SK-N-MC (cell line): ENCODE measurements at regions not wholly inside any gene's neighbourhood (a gene's known extent, or its start where the extent isn't known, plus 50 kb on each side); places are given as distances from the start of the nearest gene placed in this dataset.

Source experiments
- DNase-seq: peaks from one replicate; pipeline ENCODE4 v3.0.0-alpha.2; 2011; ENCODE audit warnings: low read depth, low spot score
- H3K27ac ChIP-seq: fragments of 200-600 bp; sonication (generic); 2 replicates; pipeline ENCODE4 v1.5.1; 2016; ENCODE audit warnings: mixed run types
- H3K36me3 ChIP-seq: fragments of 200-600 bp; sonication (generic); 2 replicates; pipeline ENCODE4 v1.6.1; 2017; ENCODE audit warnings: antibody characterized with exemption, low read length, mixed read lengths; ENCODE audit not compliant: insufficient read depth
- H3K4me3 ChIP-seq: fragments of 200-600 bp; sonication (generic); 2 replicates; pipeline ENCODE4 v1.5.1; 2016
- H3K9ac ChIP-seq: fragments of 200-600 bp; sonication (generic); 2 replicates; pipeline ENCODE4 v1.8.0; 2017; ENCODE audit warnings: mixed run types, mixed read lengths; ENCODE audit not compliant: insufficient read length
- H3K9me3 ChIP-seq: fragments of 200-600 bp; sonication (generic); 2 replicates; pipeline ENCODE4 v1.6.1; 2017; ENCODE audit warnings: low read depth, mild to moderate bottlenecking, antibody characterized with exemption, low read length, moderate library complexity, mixed read lengths
- EZH2 ChIP-seq: fragments of 200-600 bp; sonication (generic); IDR thresholded peaks from one replicate; pipeline ENCODE4 v1.6.1; 2017; ENCODE audit warnings: antibody characterized with exemption
- FOXP2 ChIP-seq: optimal IDR thresholded peaks from 2 replicates; pipeline ENCODE3; 2011; ENCODE audit warnings: mild to moderate bottlenecking, moderate library complexity; ENCODE audit not compliant: insufficient read depth; ENCODE audit errors: extremely low read length, control extremely low read depth
- POLR2AphosphoS5 ChIP-seq: IDR thresholded peaks from 2 replicates; pipeline ENCODE4 v1.6.1; 2012; ENCODE audit warnings: mild to moderate bottlenecking, low read depth, low read length, borderline replicate concordance

DNA sequence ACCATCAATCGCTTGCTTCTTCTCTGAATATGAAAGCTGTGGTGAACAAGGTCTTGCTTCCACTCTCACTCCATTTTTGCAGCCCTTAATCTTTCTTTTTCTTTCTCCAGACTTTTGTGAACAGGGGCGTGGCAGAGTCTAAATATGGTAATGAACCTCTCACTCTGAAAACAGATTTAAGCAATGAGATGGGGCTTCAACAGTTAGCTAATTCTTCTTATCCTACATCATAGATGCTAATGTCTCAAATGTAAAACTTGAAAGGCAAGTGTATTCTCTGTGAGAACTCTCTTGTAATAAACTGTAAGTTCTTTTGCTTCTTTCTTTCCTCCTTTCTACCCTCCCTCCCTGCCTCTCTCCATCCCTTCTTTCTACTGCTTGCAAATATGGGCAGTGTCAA is 106.5 kb upstream of the ANK2 start:
- H3K4me3 ChIP-seq = no peak overlapping the region
- no peak for TF ChIP-seq EZH2
- TF ChIP-seq FOXP2 = no peak
- no peak for TF ChIP-seq POLR2AphosphoS5
- no peak for DNase-seq
- no peaks in the 10 kb centered on the region for H3K9me3 ChIP-seq
- no peak overlapping the region for H3K27ac ChIP-seq
- H3K9ac ChIP-seq = no peak overlapping the region
- no peaks in the 10 kb centered on the region for H3K36me3 ChIP-seq

DNA sequence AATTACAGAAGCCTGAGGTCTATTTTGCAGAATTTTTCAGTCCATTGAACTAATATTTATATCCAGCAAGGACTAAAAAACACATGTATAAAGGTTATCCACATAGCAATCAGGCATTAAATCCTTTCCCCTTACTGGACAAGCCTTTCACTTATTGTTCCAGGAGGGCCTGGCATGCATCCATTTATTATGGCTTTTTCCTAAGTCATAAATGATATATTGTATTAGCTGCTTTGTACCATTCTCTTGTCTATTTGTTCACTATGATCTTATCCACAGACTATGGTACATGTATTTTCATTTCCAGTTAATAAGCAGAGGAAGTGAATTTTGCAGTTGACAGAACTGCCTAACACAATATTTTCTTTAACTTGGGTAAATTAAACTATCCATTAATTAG is 105.4 kb upstream of the ANK2 start:
- TF ChIP-seq POLR2AphosphoS5 (no peak), FOXP2 (no peak), EZH2 (no peak)
- no peaks in the 10 kb centered on the region for H3K36me3 ChIP-seq
- no peaks in the 10 kb centered on the region for H3K9me3 ChIP-seq
- no peak overlapping the region for H3K9ac ChIP-seq
- DNase-seq = no peak
- no peak overlapping the region for H3K27ac ChIP-seq
- H3K4me3 ChIP-seq = no peak overlapping the region

DNA sequence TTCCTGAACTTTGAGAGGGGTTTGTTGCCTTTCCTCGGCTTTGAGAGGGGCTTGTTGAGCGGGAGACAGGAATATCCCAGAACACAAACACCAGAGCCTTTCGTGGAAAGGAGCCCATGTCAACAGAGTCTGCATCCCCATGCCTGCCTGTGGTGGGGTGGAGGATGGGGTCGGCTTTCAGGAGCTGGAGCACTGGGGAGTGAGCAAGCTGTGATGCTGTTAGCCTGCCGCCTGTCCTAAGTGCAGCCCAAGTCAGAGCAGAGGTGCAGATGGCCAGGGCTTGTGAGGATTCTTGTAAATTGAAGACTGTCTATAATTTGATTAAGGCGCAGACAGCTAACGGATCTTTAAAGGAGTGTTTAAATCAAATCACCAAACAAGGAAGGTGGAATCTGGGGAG is 103.3 kb upstream of the ANK2 start:
- Histone ChIP-seq H3K4me3 (no peak overlapping the region), H3K9ac (no peak overlapping the region), H3K27ac (no peak overlapping the region), H3K36me3 (no peaks in the 10 kb centered on the region), H3K9me3 (no peaks in the 10 kb centered on the region)
- no peak for DNase-seq
- TF ChIP-seq FOXP2 (no peak), POLR2AphosphoS5 (no peak), EZH2 (no peak)

DNA sequence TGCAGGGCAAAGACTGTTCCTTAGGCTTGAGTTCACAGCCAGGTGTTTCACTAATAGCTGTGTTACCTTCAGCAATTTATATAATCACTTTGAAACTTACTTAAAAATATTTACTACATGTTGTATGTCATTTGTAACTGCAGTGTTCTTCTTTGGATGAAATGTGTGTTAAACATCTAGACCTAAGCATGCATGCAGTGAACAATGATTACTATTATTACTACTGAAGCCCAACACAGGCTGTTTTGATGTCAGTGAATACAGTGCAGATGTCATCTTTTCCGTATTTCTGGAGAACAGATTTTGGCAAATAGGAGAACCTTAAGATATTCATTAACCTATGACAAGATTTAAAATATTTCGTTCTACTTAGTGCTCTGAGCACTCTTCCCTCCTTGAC is 101.8 kb upstream of the ANK2 start:
- no peak for DNase-seq
- Histone ChIP-seq H3K27ac (no peak overlapping the region), H3K36me3 (no peaks in the 10 kb centered on the region), H3K9me3 (no peaks in the 10 kb centered on the region), H3K4me3 (no peak overlapping the region), H3K9ac (no peak overlapping the region)
- TF ChIP-seq FOXP2 = no peak
- TF ChIP-seq POLR2AphosphoS5 = no peak
- TF ChIP-seq EZH2 = no peak

DNA sequence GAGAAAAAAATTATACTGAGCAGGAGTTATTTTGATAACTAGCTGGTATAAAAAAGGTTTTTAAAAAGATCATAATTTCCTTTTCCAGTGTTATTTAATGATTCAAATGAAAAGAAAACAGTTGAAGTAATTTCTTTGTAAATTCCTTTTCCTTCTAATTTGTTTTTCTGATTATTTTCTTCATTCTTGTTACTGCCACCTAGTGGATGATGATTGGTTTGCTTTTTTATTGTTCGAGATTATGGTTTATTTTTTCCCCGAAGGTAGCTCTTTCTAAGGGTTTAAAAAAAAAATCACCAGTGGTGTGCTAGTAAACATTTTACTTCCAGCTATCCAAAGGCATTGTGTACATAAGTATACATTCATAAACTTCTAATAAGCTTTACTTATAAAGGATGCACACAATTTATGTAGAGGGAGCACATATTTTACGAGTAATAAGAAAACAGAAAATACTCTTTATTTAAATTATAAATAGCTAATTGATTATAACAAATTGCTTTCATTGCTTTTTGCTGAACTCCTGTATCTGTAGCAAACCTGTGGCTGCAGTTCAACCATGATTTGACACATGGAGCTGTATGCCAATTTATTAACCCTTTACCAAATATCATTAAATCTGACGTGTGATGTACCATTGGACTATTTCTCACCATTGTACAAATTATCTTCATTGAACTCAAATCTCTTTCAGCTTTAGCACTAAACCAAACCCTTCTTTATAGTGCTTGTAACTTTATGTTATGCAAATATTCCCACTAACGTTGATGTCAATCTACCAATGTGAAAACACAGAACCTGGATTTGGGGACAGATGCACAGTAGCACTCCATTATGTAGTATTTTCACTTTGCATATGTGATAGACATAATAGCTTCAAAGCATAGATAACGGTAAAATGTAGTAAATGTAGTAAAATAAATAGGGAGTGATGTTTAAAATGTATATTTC is 97.8 kb upstream of the ANK2 start:
- no peaks in the 10 kb centered on the region for H3K36me3 ChIP-seq
- H3K9ac ChIP-seq = no peak overlapping the region
- H3K4me3 ChIP-seq = 0 out of 2 replicates have a peak overlapping the region, but pooled peaks have one; percentile 20
- H3K9me3 ChIP-seq = no peaks in the 10 kb centered on the region
- no peak for TF ChIP-seq FOXP2
- TF ChIP-seq EZH2 = no peak
- TF ChIP-seq POLR2AphosphoS5 = no peak
- DNase-seq = no peak
- H3K27ac ChIP-seq = no peak overlapping the region

DNA sequence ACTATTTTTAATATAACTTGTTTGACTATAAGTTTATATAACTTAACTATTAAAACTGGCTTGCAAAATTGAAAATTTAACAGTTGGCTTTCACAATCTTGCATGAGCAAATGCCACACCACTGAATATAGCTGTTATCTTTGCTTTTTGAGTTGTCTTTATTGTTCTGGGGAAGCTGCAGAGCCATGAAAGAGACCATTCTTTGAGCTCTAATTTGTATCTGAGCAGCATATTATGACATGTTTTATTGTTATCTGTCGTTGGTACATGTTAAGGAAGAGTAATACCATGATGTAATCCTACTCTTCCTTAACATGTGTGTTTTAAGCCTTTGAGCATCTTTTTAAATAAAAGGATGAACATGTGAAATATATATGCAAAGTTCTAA is 97.1 kb upstream of the ANK2 start:
- Histone ChIP-seq H3K27ac (no peak overlapping the region), H3K4me3 (no peak overlapping the region), H3K9ac (no peak overlapping the region), H3K9me3 (no peaks in the 10 kb centered on the region), H3K36me3 (no peaks in the 10 kb centered on the region)
- TF ChIP-seq FOXP2 = no peak
- TF ChIP-seq POLR2AphosphoS5 = no peak
- no peak for TF ChIP-seq EZH2
- DNase-seq = no peak

DNA sequence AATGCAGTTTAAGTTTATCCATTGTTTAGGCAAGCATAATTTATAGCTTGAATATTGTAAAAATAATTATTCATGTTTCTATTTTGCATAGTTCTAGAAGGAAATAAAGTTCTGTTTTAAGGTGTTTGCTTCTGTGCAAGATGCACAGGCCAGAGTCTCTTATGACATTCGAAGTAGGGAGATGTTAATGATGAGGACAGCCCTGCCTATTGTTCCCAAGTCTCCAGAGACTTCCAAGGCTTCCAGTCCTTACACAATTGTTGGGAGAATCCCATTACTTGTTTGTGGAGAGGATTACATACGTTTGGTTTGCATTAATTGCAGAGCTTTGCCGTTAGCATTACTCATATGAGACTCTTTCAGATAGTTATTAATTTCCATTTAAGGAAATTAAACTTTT is 96.2 kb upstream of the ANK2 start:
- DNase-seq = no peak
- Histone ChIP-seq H3K27ac (no peak overlapping the region), H3K36me3 (no peaks in the 10 kb centered on the region), H3K9me3 (no peaks in the 10 kb centered on the region), H3K9ac (no peak overlapping the region), H3K4me3 (no peak overlapping the region)
- TF ChIP-seq FOXP2 = no peak
- no peak for TF ChIP-seq POLR2AphosphoS5

DNA sequence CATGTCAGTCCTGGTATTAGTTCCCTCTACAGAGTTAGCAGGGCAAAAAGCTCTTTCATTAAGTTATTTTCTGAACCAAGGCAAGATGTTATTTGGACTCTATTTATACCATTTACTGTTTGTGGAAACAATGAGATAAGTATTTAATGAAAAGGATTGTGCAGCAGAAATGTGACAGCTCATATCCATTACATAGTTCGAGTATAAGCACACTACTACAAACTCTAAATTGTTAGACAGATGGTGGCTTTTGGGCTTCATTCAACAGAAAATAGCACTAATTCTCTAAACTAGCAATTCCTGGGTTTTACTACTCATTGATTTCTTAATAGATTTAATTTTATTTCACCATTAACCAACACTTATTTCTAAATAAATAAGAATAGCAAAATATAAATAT is 95.2 kb upstream of the ANK2 start:
- no peaks in the 10 kb centered on the region for H3K36me3 ChIP-seq
- no peak overlapping the region for H3K4me3 ChIP-seq
- no peaks in the 10 kb centered on the region for H3K9me3 ChIP-seq
- H3K9ac ChIP-seq = no peak overlapping the region
- no peak for TF ChIP-seq FOXP2
- no peak for TF ChIP-seq POLR2AphosphoS5
- TF ChIP-seq EZH2 = no peak
- no peak overlapping the region for H3K27ac ChIP-seq
- no peak for DNase-seq
